ENCODE measurements at regions not wholly inside any gene's neighbourhood (a gene's known extent, or its start where the extent isn't known, plus 50 kb on each side); places are given as distances from the start of the nearest gene placed in this dataset.
"Not testable (repeated sequence)": the region's sequence is repeated elsewhere in the genome, so short reads cannot be mapped to it uniquely, and the experiment has no call there.

- no peak for DNase-seq (ENCODE audit: low read depth)
Measured at GRCh38 chr12:131413471-131413870, 297.4 kb upstream of the SFSWAP start.

- not testable (repeated sequence) for DNase-seq (ENCODE audit: low read depth)
Measured at GRCh38 chr12:131414155-131414922, 296.6 kb upstream of the SFSWAP start.

DNA sequence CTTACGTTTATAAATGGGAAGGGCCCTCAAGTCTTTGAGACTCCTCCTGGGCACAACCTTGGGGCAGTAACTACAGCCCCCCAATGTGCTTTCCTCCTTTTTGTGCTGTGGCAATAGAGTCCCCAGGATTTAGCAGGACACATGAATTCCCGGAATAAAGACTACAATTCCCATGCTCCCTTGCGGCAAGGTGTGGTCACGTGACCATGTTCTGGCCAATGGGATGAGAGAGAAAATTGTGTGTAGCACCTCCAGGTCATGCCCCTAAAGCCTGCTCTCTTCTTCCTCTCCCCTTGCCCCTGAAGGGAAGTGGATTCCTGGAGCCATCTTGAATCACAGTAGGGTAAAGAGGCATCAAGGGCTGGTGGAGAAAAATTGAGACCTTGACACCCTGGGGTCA is 295.1 kb upstream of the SFSWAP start:
- DNase-seq (ENCODE audit: low read depth): no peak

GRCh38 chr12:131418121-131418520 is 292.8 kb upstream of the SFSWAP start:
- DNase-seq (ENCODE audit: low read depth): no peak

- no peak for DNase-seq (ENCODE audit: low read depth)
Measured at GRCh38 chr12:131418884-131419283, 292.0 kb upstream of the SFSWAP start.

GRCh38 chr12:131420867-131421447 is 289.9 kb upstream of the SFSWAP start:
- DNase-seq (ENCODE audit: low read depth): no peak

DNA sequence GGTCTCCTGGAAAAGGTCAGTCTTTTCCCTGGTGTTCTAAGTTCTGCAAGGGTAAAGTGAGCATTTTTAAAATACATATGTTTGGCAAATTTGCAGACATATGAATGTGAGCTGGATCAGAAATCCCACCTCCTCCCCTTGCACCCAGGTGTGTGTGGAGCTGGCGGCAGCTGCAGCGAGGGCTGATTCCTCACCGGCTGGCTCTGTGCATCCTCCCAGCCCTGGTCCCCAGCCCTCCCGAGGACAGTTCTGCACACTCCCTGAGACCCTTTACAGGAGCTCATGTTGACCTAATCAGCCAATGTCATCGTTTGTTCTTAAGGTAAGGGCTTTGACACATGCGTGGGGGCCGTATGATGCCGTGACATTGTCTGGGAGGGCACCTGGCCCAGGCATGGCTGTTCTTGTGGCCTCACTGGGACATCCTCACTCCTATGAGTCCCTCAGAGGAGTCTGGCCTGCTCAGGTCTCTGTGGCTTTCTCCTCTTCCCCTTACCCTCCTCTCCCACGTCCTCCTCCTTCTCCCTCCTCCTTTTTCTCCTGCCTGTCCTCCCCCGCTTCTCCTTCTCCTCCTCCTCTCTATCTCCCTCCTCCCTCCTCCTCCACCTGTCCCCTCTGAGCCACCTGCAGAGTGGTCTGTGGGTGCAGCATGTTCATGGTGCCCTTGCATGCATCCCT is 289.2 kb upstream of the SFSWAP start:
- no peak for DNase-seq (ENCODE audit: low read depth)

DNA sequence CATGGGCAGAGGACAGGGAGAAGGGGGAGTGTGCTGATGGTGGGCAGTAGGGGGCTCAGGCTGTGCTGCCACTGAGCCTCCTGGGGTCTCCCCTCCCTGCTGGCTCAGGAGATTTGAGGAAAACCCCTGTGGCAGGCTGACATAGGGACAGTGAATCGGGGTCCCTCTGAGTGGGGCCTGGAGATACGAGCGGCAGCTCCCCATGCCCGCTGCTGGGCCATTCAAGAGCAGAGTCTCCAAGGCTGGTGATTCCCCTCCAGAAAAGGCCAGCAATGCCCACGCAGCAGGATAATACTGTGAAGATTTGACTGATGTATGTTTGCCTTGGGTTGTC is 288.7 kb upstream of the SFSWAP start:
- DNase-seq (ENCODE audit: low read depth): no peak

DNA sequence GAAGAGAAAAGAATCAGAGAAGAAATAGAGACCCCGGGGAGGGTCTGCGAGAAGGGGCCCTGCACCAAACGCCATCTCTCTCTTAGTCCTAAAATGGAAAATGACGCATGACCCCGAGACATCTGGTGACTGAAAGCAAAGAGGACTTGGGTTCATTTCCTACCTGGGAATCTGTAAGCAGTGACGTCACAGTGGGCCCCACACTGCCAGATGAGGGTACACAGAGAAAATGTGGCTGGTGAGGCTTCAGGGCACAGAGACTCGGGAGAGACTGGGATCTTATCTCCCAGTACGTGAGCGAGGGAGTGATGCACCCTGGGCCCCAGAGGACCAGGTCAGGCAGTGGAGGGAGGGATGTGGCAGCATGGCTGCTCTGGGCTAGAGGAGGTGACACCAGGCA is 288.1 kb upstream of the SFSWAP start:
- no peak for DNase-seq (ENCODE audit: low read depth)

- DNase-seq (ENCODE audit: low read depth): no peak
Measured at GRCh38 chr12:131424270-131424669, 286.6 kb upstream of the SFSWAP start.

DNA sequence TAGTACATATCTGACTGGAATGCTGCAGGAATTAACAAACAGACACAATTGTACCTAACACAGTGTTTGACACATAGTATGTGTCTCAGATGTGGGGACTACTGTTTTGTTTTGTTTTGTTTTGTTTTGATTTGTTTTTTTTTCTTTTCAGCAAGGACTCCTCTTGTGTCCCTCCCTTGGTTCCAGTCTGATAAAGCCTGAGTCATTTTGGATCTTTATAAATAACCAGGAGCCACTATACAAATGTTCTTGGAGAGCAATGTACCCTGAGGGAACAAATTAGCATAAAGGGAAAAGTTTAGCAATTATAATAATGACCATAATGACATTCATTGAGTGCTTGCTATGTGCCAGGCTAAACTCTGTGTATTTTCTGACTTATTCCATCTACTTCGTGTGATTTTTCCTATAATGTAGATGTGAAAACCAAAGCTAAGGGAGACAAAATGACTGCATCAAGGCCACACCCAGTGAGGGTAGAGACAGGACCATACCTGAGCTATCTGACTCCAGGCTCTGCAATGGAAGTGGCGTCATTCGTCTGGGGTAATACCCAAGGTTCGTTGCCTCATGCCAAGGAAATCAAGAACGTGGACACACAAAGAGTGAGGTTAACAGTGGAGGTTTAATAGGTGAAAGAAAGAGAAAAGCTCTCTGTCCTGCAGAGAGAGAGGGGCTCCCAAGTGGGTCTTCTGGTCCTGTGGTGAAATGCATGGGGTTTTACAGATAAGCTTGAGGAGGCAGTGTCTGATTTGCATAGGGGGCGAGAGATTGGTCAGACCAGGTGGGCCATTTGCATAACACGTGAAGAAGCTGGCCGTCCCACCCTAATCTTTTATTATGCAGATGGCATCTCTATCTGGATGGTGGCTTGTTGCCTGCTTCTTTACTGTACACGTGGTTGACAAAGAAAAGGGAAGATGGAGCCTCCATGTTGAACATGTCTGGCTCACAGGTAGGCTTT is 285.5 kb upstream of the SFSWAP start:
- no peak for DNase-seq (ENCODE audit: low read depth)

GRCh38 chr12:131428091-131428685 is 282.7 kb upstream of the SFSWAP start:
- no peak for DNase-seq (ENCODE audit: low read depth)

DNA sequence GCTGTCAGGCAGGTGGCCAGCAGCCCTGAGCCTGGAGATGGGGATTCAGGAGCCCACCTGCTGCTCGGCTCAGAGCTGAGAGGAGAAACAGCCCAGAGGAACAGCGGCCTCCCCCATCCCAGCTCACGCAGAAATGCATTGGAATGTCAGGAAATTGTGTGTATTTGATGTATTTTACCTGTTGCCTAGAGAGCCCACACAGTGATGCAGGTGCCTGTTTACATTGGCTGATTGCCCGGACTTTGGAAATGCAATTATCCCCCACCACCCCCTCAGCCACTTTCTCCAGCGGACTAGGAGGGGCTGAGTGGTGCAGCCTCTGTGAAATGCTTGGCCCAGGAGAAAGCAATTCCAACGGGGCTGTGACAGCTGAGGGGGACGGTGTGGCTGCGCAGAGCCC is 281.7 kb upstream of the SFSWAP start:
- DNase-seq (ENCODE audit: low read depth): not testable (repeated sequence)

- not testable (repeated sequence) for DNase-seq (ENCODE audit: low read depth)
Measured at GRCh38 chr12:131429697-131430096, 281.2 kb upstream of the SFSWAP start.

GRCh38 chr12:131430158-131430742 is 280.6 kb upstream of the SFSWAP start:
- DNase-seq (ENCODE audit: low read depth): no peak

DNA sequence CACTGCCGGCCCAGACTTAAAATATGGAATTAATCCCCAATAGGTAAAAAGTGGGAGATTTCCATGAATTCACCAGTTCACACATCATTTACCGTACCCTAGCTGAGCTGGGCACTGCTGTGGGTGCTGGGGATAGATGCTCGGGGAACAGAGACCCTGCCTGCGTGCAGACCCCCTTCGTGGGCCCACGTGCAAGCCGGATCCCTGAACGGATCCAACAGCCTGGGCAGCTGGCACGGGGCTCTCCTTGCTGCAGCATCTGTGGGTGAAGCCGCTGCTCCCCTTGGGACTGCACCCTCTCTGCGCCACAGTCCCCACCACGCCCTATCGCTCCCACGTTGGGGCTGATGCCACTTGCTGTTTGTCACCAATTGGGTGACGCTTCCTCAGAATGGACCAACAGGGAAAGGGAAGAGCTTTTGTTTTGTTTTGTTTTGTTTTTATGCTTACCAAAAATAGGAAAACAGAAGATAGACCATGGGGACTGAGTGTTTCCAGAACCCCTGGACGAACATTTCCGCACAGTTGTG is 279.7 kb upstream of the SFSWAP start:
- DNase-seq (ENCODE audit: low read depth): not testable (repeated sequence)

DNA sequence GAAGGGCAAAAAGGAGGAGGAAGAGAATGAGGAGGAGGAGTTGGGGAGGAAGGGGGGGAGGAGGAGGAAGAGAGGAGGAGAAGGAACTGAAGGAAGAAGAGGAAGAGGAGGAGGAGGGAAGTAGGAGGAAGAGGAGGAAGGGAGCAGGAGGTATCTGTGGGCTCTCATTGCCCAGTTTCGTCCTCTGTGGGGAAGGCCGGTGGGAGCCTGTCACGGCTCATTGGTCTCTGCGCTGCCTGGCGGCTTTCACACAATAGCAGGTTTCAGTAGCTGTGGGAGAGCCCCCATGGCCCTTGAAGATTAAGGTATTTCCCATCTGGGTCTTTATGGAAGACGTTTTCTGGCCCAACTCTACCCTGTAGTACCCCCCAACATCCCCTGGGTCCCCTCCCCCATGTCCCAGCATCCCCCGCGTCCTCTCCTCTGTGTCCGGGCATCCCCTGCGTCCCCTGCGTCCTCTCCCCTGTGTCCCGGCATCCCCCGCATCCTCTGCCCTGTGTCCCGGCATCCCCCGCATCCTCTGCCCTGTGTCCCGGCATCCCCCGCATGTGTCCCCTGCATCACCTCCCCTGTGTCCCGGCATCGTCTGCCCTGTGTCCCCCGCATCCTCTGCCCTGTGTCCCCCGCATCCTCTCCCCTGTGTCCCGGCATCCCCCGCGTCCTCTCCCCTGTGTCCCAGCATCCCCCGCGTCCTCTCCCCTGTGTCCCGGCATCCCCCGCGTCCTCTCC is 278.2 kb upstream of the SFSWAP start:
- DNase-seq (ENCODE audit: low read depth): no peak

- no peak for DNase-seq (ENCODE audit: low read depth)
Measured at GRCh38 chr12:131434208-131435125, 276.4 kb upstream of the SFSWAP start.

- DNase-seq (ENCODE audit: low read depth): no peak
Measured at GRCh38 chr12:131436922-131437705, 273.8 kb upstream of the SFSWAP start.
